Uterus (tissue), 3 donors: ENCODE measurements at regions not wholly inside any gene's neighbourhood (a gene's known extent, or its start where the extent isn't known, plus 50 kb on each side); places are given as distances from the start of the nearest gene placed in this dataset. TPM values are rescaled to one million over a fixed set of nuclear protein-coding genes. Genes with fewer than 3 reads are reported as not detected.

Source experiments
- DNase-seq, 2 donors: peaks; one replicate each; pipeline ENCODE4 v3.0.0-alpha.2; 2019 to 2020
- H3K27ac ChIP-seq, 2 donors: fragments of 200-600 bp; sonication (generic); 1 replicate in 1 of 2; 2 replicates in 1 of 2; pipeline ENCODE4 v1.5.1; 2016 to 2018
- H3K27me3 ChIP-seq, 2 donors: fragments of 200-600 bp; sonication (generic); one replicate each; pipeline ENCODE4 v1.5.1; 2018 to 2019; ENCODE audit warnings: control low read depth in 1 of 2
- H3K36me3 ChIP-seq, 2 donors: fragments of 200-600 bp; sonication (generic); one replicate each; pipeline ENCODE4 v1.5.1; 2019; ENCODE audit warnings: control low read depth in 1 of 2
- H3K4me1 ChIP-seq, 2 donors: fragments of 200-600 bp; sonication (generic); one replicate each; pipeline ENCODE4 v1.5.1; 2018 to 2019; ENCODE audit warnings: control low read depth in 1 of 2
- H3K4me3 ChIP-seq, 2 donors: fragments of 200-600 bp; sonication (generic); 1 replicate in 1 of 2; 2 replicates in 1 of 2; pipeline ENCODE4 v1.5.1; 2018 to 2019; ENCODE audit warnings: mild to moderate bottlenecking in 1 of 2
- H3K9me3 ChIP-seq, 2 donors: fragments of 200-600 bp; sonication (generic); one replicate each; pipeline ENCODE4 v1.5.1; 2019; ENCODE audit warnings: control low read depth in 1 of 2
- CTCF ChIP-seq, 4 experiments: fragments of 200-600 bp in 2 of 4; fragments of 450-650 bp in 2 of 4; sonication (generic) in 2 of 4; IDR thresholded peaks; one replicate each; pipeline ENCODE4 v1.5.1; 2016 to 2019; ENCODE audit warnings: antibody characterized with exemption in 4 of 4, mild to moderate bottlenecking in 2 of 4, moderate library complexity in 1 of 4
- POLR2A ChIP-seq, 2 donors: fragments of 450-650 bp; IDR thresholded peaks; one replicate each; pipeline ENCODE4 v1.6.1; 2016; ENCODE audit warnings: antibody characterized with exemption in 2 of 2, mild to moderate bottlenecking in 1 of 2, moderate library complexity in 1 of 2
- intact Hi-C: fragments of 100-400 bp; cut with DNase I; formaldehyde crosslinking; loops from one replicate; pipeline ENCODE4 v1.15.1; 2023; ENCODE audit warnings: low total_unique reads
- small RNA-seq: library from RNA; depleted of rRNA; stranded (forward); fragments of <200 nt; gene quantifications from one replicate; pipeline ENCODE3, GENCODE V24; 2016
- donor health status: DM: yes; HTN: yes; CAD: no.

- intact Hi-C loops: no loop called here
- no peak for TF ChIP-seq CTCF (IDR thresholded peaks at IDR 0.05)
- no peak for TF ChIP-seq POLR2A (IDR thresholded peaks at IDR 0.05)
- Histone ChIP-seq H3K27ac (no peak overlapping the region), H3K9me3 (no peaks in the 10 kb centered on the region), H3K36me3 (no peaks in the 10 kb centered on the region), H3K4me3 (no peak overlapping the region), H3K4me1 (no peaks in the 10 kb centered on the region), H3K27me3 (no peaks in the 10 kb centered on the region)
- no peak for DNase-seq
Measured at GRCh38 chr4:81272671-81273070, 57.6 kb upstream of the PRKG2 start.

Small RNAs in the stretch of these regions (small RNA-seq; reads per million reads assigned to genes)
- gene RNU5A-2P: not detected
